GM19351 (cell line): ENCODE measurements at regions not wholly inside any gene's neighbourhood (a gene's known extent, or its start where the extent isn't known, plus 50 kb on each side); places are given as distances from the start of the nearest gene placed in this dataset.

ENCODE experiments used
- ATAC-seq: cut with Tn5 transposase; IDR thresholded peaks from one replicate; pipeline ENCODE4 v1.9.1; 2021; ENCODE audit warnings: mild to moderate bottlenecking, moderate library complexity; ENCODE audit not compliant: unreplicated experiment

DNA sequence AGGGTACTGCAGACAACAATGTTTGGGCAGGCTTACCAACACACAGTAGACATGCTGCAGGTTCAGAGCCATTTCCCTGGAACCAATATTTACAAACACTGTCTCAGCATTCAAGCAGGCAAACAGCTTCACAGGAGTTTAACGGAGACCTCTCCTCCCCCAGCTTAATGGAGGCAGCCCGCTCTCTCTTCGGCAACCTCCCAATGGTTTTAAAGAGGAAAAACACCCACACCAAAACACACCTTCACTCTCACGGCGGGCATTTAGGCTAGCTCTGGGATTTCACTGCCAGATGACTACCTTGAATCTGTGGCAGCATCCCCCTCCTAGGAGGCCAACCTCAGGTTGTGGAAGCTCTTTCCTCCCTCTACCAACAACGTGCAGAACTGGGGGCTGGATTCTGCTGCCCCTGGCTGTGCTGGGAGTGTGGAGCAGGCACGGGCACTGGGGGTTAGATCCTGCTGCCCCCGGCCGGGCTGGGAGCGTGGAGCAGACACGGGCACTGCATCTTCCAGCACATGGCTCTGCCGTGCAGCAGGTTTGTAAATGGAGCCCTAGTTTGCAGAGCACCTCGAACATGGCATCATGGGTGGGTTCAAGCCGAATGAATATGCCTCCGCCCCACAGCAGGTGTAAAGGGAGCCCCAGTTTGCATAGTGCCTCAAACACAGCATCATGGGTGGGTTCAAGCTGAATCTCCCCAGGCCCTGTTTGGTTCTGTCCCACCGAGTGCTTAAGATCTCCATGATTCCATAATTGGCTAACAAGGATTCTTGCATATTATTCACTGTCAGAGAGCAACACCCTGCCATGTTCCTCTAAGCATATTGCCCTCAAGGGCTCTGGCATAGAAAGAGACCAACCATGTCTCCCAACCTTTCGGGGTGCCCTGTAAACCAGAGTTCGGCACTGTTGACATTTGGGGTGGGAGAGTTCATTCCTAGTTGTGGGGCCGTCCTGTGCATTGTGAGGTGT, 86.4 kb downstream of the RBFOX3 start:
- no peak for ATAC-seq

DNA sequence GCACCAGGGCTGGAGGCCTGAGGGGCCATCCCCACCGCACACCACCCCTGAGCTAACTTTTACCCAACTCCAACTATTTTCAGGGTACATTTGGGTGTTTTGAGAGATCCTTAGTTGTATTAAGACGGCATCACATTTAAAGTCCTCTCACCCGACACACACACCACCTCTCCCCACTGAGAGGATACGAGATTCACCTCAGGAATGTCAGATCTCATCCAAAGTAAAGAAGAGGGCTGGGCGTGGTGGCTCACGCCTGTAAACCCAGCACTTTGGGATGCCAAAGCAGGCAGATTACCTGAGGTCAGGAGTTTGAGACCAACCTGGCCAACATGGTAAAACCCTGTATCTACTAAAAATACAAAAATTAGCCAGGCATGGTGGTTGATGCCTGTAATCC, 88.4 kb downstream of the RBFOX3 start:
- no peak for ATAC-seq

GRCh38 chr17:79521225-79521624, 89.6 kb downstream of the RBFOX3 start:
- no peak for ATAC-seq

- ATAC-seq, result no peak
These were observed 90.4 kb downstream of the RBFOX3 start for GRCh38 chr17:79520167-79521165.

GRCh38 chr17:79519601-79520000, 91.2 kb downstream of the RBFOX3 start:
- ATAC-seq, result no peak

GRCh38 chr17:79518585-79519523, 92.0 kb downstream of the RBFOX3 start:
- no peak for ATAC-seq

- no peak for ATAC-seq
These were observed 92.8 kb downstream of the RBFOX3 start for GRCh38 chr17:79517827-79518584.

DNA sequence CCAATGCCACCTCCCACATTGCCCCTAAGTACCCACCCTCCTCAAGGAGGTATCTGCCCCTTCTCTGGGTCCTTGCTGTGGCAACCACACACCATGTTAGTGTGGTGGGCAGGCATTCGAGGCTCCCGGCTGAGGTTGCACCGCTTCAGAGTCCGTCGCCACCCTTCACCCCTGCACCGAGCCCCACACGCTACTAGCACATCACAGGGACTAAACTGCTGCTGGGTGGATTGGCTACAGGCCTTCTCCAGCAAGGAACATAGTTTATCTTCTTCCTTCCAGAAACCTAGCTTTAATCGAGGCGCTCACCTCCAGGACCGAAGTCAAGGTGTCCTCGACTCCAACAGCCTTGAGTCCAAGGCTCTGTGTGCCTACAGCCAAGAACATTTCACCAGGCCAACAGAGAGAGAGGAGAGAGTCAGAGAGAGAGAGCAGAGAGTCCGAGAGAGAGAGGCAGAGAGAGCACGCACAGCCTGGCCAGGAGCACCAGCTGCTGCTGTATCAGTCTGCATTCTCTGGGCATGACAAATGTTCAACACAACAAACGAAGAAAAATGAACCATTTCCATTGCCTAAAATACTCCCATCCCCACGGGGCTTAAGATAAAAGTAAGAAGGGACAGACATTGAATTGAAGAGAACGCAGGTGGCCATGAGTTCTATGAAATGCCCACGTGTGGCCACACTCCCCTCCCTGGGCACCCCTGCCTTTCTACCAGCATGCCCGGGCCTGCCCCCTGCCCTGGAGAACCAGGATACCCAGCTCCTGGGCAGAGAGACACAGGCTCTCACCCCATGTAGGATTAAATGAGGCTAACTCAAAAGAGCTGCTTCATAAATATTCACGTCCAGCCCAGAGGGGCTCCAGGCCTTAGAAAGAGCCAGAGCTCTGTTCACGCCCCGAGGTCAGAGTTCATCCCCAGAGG, 94.9 kb downstream of the RBFOX3 start:
- no peak for ATAC-seq

DNA sequence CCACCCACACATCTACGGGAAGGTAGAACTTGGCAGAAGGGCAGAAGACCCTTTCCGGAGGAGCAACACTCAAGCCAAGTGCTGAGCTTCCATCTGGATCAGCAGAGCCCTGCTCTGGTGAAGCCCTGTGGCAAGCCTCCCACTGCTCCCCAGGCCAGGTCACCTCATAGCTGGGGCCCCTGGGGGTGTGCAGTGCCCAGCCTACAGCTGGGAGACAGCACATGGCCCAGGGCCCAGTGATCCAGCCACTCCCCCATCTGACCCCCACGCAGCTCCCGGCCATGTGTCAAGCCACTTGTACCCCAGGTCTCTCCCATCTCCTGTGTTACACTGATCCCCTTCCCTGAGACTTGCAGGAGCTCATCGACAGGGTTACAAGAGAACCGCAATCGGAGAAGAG, 95.7 kb downstream of the RBFOX3 start:
- ATAC-seq, result no peak

GRCh38 chr17:79513820-79514535, 96.9 kb downstream of the RBFOX3 start:
- no peak for ATAC-seq

- no peak for ATAC-seq
These were observed 97.6 kb downstream of the RBFOX3 start for GRCh38 chr17:79513206-79513605.

DNA sequence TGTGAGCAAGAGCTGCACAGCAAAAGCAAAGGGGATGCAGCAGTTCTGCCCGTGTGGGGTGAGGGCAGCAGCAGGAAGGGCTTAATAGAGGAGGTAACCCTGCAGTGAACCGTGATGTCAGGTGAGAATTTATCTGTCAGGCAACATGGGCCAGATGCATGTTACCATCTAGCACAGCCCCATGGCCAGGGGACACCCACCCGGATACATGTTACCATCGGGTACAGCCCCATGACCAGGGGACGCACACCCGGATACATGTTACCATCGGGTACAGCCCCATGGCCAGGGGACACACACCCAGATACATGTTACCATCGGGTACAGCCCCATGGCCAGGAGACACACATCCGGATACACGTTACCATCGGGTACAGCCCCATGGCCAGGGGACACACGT, 99.4 kb downstream of the RBFOX3 start:
- ATAC-seq, result no peak

GRCh38 chr17:79510071-79510470, 100.8 kb downstream of the RBFOX3 start:
- no peak for ATAC-seq

GRCh38 chr17:79509490-79509889, 101.4 kb downstream of the RBFOX3 start:
- ATAC-seq, result no peak

DNA sequence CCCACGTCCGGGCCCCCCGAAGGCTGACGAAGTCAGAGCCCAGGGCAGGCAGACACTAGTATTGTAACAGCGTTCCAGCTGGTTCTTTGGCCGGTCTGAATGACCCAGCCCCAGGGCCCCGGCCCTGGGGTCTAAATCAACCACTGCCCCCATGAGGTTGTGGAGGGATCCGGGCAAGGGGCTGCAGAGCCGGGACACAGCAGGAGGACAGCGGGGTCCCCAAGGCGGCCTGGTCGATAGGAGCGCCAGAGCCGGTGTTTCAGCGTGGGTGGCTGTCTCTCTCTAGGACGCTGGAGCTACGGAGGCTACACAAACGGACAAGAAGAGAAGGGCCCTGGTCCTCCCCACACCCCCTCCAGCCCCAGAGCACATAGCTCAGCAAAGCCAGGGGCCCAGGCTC, 101.8 kb downstream of the RBFOX3 start:
- ATAC-seq, result no peak

DNA sequence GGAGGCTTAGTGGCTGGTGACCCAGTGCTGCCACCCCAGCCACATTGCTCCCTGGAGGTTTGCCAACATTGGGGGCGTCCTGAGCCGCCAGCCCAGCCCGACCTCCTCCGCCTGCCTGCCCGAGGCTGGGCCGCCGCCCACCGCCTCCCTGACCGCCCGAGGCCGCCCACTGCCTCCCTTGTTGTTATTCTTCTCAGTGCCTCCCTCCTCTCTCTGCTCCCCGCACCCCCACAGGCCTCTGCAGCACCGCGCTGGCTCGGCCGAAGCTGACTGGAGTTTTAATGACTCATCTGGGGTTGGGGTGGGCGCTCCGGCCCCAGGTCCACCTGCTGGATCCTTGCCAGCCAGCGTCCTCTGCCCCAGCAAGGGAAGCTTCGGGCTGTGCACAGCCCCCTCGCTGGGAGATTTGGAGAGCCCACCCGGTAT, 102.5 kb downstream of the RBFOX3 start:
- no peak for ATAC-seq

DNA sequence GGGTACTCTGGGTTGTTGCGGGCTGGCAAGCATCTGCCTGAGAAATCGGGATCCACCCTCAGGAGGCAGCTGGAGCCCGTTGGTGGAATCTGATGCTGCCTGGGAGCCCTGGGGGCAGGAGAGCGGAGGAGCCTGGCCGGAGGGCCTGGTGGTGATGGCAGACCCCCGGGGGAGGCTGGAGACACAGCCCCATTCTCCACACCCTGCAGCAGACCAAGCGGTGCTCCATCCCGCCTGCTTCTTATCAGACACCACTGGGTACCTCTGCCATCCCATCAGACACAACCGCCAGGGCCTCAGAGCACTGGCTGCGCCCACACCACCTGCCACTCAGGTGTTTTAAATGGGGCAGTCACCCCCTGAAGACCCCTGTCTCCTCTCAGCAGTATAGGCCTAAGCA, 103.9 kb downstream of the RBFOX3 start:
- no peak for ATAC-seq
